NCI-H748 (cell line): ENCODE measurements at regions not wholly inside any gene's neighbourhood (a gene's known extent, or its start where the extent isn't known, plus 50 kb on each side); places are given as distances from the start of the nearest gene placed in this dataset.

Experiments used
- DNase-seq: peaks from one replicate; lab custom pipeline; 2025; ENCODE audit not compliant: unreplicated experiment; lab: John Stamatoyannopoulos, UW

- DNase-seq: no peak
Measured at GRCh38 chr4:153939570-153939969, 150.7 kb upstream of the SFRP2 start.

GRCh38 chr4:153938994-153939393 is 150.1 kb upstream of the SFRP2 start:
- no peak for DNase-seq

GRCh38 chr4:153937289-153937688 is 148.4 kb upstream of the SFRP2 start:
- no peak for DNase-seq

DNA sequence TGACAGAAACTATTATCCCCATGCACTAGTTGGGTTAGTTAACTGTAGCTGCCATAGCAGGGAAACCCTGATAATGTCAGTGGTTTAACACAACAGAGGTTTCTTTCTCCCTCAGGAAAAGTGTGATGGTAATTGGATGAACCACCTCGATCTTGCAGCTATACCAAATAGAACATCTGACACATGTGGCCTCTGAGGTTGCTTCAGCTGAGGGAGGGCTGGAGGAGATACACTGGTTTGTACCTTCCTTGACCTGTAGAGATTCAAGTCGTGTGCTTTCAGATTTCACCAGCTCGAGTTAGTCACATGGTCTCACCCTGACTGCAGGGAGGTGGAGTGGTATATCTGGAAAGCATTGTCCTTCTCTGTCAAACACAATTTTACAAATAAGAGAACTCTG is 147.2 kb upstream of the SFRP2 start:
- DNase-seq: no peak

GRCh38 chr4:153934688-153935017 is 145.8 kb upstream of the SFRP2 start:
- DNase-seq: no peak

GRCh38 chr4:153933915-153934687 is 145.2 kb upstream of the SFRP2 start:
- no peak for DNase-seq

- no peak for DNase-seq
Measured at GRCh38 chr4:153931804-153932203, 142.9 kb upstream of the SFRP2 start.

- no peak for DNase-seq
Measured at GRCh38 chr4:153929675-153930074, 140.8 kb upstream of the SFRP2 start.

DNA sequence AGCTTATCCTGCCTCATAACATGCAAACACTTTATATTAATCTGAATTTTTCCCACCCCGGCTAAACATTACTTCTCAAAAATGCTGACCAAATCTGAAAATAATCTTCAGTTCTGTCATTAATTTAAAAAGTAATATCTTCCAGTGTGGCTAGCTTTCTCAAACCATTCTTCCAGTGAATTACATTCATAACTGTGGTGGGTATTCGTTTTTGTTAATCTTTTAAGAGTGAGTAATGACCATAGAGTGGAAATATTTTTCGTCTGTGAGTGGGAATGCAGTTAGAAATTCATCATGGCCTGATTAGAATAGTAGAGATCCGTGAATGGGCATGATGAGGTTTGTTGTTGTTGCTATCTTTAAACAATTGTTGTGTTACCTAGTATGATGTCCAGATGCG is 138.6 kb upstream of the SFRP2 start:
- DNase-seq: no peak

DNA sequence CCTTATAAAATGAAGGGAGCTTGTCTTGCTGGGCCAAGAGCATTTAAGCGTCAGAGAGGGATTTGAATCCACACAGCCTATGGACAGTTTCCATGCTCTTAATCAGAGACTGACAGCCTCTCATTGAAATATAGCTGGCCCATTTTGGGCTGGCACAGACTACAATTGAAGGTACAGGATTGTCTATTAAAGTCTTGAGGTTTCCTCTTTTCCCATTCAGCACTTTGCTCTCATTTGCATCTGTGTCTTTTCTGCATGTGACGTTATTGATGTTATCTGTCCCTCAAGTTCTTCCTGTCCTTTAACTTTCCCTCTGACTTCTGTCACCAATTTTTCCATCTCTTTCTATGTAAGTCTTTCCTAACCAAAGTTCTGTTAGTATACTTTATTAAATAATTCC is 133.3 kb upstream of the SFRP2 start:
- DNase-seq: no peak

DNA sequence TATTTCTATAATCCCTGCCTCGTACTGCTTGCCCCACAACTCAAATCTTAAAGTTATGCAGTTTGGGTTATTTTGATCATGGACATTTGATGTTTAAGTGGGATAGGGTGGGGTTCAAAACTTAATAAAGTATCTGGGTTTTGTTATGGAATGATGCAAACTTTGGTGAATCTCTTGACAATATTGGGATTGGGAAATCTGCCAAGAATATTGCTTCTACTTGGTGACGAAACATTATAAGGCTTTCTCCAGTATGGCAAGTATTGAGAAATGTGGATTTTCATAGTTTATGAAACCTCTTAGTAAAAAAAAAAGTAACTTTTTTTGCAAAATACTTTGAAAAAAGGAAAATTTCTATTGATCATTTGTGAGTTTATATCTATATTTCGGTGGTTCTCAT is 130.8 kb upstream of the SFRP2 start:
- no peak for DNase-seq

GRCh38 chr4:153916273-153916755 is 127.4 kb upstream of the SFRP2 start:
- no peak for DNase-seq

- no peak for DNase-seq
Measured at GRCh38 chr4:153912301-153912700, 123.4 kb upstream of the SFRP2 start.

DNA sequence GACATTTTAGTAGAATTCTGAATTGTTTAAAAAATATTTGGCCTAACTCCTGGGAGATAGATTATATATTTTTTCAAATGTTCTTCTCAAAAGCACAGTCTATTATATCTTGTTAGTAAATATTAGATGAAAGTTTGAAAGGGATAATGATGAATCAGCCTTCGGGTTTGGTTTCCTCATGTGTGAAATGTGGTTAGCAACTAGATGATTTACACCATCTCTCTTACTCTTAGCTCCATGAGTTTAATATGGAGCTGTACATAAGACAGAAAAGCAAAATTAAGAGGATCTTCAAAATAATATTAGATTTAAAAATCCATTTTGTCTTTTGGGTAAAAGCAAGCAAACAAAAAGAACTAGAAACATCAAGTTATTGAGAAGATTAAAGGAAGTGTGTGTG is 120.8 kb upstream of the SFRP2 start:
- no peak for DNase-seq

GRCh38 chr4:153906231-153906630 is 117.3 kb upstream of the SFRP2 start:
- DNase-seq: no peak

- no peak for DNase-seq
Measured at GRCh38 chr4:153905231-153905630, 116.3 kb upstream of the SFRP2 start.

DNA sequence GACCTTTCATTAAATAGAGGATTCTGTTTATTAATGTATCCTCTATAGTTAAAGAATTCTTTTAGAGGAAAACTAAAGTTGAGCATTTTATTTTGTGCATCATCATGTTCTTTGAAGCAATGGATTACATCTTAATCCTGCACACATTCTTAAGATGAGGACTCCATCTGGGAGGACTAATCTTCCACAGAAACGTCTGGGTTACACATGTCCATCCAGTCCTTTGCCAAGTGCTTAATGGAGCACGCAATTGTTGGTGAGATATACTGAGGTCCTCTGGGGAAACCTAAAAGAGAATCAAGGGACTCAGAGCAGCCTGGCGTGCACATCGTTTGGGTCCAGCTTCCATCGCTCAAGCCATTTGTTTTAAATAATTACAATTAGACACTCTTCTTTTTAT is 115.1 kb upstream of the SFRP2 start:
- DNase-seq: no peak

DNA sequence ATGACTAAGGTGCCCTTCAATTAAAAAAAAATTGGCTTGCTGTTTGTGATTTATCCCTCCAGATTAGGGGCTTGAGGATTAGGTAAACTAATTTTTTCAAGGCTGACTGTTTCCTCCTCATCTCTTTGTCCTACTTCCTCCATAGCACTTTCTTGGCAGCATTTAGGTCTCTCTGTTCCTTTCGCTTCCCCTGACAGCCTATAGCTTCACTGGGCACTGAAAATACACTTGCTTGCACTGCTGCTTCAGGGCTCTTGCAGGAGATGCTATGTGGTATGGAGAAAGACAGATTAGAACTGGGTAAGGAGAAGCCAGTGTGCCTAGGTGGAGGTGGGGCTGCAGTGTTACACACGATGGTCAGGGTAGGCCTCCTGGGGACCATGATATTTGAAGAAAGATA is 112.3 kb upstream of the SFRP2 start:
- no peak for DNase-seq

DNA sequence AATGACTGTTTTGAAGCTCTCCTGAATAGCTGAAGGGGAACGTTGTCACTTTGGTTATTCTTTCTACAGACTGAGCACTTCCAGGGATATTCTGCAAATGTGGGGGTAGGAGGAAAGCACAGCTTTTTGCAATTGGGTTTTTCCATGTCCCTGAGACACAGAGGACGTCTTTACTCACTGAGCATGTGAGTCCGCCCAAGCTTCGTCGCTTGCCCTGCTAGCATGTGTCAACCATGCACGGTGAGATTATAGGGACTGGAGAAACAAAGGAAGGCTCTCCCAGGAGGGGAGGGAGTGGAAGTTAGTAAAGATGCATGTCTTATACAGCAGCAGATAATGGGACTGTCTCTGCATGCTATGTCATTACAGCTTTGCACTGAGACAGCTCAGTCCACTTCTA is 111.5 kb upstream of the SFRP2 start:
- no peak for DNase-seq

DNA sequence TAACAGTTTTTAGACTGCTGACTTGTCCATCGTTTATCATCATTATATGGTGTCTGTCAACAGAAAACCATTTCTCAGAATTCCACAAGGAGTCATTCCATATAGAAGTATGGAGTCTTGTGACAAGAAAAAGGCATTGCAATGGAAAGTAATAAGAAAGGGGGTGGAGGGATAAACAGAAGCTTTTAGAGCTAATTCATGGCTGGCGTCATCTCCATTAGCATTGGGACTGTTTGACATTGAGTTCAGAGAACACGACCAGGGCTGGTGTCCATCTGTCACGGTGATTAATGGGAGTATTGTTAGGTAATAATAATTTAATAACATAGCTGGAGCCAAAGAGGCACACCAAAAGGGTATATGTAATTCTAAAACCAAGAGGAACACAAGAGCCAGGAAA is 101.9 kb upstream of the SFRP2 start:
- no peak for DNase-seq

- no peak for DNase-seq
Measured at GRCh38 chr4:153887217-153887616, 98.3 kb upstream of the SFRP2 start.

DNA sequence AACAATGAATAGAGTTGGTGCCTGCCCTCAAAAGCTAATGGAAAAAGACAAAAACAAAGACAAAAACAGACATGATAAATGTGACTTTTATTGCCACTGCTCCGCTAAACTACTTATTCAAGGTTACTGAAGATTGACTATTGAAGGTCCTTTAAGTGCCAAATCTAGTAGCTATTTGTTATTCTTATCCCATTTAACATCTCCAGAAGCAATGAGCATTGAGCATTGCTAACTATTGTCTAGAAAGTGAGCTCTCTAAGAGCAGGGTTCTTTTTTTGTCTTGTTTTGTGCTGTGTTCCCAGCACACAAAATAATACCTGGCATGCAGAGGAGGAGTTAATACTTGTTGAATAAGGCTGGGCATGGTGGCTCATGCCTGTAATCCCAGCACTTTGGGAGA is 95.4 kb upstream of the SFRP2 start:
- DNase-seq: no peak

- DNase-seq: no peak
Measured at GRCh38 chr4:153880983-153881382, 92.1 kb upstream of the SFRP2 start.
